ENCODE measurements at regions not wholly inside any gene's neighbourhood (a gene's known extent, or its start where the extent isn't known, plus 50 kb on each side); places are given as distances from the start of the nearest gene placed in this dataset.

DNA sequence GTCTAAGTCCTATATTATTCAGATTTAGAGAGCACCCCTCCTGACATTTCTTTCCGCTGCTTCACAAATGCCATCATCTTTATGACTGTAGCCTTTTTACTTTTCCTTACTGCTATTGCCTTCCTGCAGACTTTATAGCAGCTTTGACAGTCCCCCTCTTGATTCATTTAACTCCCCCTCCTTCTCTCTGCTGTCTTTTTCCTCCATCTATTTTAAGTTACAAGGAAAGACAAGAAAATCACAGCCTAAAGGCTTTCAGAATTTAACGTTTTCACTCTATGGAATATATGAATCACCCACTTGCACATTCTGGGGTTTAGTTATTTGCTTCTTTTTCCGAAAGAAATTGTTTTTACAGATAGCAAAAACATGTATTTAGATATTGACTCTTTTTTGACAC is 183.4 kb upstream of the SETBP1 start:
- DNase-seq (ENCODE audit: low read depth in 2 of 2) = no peak

DNA sequence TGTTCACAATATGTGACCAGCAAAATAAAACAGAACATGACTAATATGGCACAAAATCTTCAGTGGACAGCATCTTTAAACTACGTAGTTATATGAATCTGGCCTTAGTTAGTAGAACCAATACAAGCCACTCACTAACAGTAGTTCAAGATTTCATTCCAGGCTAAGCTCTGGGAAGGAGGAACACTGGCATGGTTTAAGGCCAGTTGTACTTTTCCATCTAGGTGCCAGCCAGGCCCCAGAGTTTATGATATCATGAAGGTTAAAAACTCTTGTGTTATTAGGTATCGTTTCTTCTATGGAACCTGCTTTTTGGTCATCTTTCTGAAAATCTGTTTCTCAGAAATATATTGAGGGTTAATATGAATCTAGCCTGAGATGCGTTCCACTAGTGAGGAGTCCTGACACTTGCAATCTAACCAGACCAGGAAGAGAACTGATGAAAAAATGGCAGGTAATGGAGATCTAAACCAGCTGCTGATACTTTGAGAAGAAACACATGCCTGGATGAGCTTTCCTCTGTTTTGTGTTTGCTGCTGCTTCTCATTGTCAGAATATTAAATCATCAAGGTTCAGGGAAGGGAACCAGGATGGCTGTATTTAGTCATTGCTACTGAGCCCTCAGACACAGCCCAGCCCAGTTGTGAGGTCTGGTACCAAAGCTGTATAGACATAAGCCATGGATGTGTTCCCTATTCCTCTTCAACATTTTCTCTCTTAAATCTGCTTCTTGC is 182.8 kb upstream of the SETBP1 start:
- no peak for DNase-seq (ENCODE audit: low read depth in 2 of 2)

DNA sequence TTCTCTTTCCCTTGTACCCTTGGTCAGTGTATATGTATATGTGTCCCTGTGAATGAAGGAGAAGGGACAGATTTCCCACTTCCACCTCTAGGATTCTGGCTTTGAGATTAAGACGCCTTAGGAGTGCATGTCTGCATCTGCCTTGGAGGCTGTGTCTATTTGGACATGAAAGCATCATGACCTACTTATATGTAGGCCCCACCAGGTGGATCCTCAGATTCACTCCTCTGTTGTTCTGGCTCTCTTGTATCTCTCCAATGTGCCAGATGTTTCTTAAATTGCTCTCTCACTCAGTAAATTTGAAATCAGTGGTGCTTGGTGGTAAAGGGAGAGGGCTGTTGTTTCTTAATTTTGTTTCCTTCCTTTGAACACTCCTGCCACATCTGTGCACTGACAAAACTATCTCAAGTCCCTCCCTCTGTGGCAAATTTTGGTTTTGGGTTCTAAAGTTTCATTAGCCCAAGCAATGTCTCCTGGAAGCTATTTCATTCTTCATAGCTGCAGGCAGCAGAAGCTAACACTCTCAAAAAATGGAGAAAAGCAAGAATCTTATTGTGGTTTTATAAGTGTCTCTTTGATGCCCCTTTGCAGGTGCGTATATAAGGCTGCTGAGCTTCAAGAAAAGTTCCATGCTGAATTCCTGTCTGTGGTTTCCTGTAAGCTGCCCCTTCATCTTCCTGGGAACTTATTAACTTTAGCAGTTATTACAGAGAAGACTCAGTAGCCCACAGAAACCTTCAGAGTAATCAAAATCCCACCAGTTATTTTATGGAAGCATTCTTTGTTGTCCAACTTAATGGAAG is 179.7 kb upstream of the SETBP1 start:
- DNase-seq (ENCODE audit: low read depth in 2 of 2) = no peak

DNA sequence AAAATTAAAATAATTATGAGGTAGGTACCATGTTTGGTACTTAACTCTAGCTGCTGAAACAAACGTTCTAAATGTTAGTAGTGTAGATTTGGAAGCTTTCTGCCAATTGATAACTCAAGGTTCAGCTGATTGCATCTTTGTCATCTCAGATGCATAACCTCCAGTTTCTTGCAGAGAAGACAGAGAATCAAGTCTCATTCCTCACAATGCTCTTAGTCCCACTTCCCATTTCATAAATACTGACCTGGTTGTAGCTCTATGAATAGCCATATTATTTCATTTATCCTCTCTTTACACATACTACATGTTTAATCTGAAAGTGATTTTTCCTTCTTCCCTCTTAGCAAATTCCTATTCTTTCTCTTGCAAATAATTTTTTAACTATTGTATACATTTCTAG is 178.5 kb upstream of the SETBP1 start:
- no peak for DNase-seq (ENCODE audit: low read depth in 2 of 2)

DNA sequence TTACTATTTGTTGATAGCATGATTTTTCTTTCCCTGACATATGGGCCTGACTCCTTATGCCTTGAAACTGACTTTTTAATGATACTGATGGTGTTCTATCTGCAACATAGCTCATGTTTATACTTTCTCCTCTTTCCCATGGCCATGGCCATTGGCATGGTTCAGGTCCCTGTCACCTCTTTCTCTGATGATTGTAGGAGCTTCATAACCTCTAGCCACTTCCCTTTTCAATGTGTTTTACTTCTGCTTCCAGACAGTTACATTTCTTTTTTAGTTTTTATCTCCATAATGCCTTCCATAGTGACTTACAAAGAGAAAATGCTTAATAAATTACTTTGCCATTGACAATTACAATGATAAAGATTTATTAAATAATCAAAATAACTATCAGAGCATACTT is 177.9 kb upstream of the SETBP1 start:
- no peak for DNase-seq (ENCODE audit: low read depth in 2 of 2)

DNA sequence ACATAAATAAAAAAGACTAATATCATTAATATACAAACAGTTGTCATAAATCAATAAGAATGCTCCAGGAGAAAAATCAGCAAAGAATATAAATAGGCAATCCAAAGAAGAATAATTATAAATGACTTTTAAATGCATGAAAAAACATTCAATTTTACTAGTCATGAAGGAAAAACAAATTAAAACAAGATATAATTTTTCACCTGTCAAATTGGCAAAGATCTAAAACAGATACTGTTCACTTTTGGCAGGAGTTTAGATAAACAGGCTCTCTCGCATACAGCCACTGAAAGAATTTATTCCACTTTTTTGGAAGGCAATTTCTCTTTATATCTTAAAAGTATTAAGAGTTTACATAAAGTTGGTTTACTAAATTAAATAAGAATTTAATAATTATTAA is 176.8 kb upstream of the SETBP1 start:
- DNase-seq (ENCODE audit: low read depth in 2 of 2) = no peak

DNA sequence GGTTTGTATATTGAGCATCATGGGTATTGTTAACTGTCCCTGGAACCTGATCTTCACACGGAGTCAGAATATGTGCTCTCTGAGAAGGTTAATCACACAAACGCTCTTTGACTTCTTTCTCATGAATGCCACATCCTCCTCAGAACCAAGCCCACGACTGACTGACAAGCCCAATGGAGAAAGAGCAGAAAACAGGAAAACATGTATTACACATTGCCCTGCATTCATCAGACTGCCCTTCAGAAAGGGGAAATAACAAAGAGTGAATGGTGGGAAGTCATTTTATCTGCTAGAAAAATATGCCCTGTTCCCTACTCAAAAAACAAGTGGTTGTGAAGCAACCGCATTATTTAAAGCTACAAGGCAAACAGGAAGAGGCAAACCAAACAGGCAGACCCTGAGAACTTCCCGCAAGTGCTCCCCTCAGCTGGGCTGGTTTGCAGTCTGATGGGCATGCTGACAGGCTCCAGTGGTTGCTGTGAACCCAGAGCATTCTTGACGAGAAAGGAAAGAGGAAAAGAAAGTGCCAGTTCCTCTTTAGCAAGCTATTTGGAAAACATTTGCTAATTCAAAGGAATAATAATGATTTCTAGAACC is 172.9 kb upstream of the SETBP1 start:
- no peak for DNase-seq (ENCODE audit: low read depth in 2 of 2)

DNA sequence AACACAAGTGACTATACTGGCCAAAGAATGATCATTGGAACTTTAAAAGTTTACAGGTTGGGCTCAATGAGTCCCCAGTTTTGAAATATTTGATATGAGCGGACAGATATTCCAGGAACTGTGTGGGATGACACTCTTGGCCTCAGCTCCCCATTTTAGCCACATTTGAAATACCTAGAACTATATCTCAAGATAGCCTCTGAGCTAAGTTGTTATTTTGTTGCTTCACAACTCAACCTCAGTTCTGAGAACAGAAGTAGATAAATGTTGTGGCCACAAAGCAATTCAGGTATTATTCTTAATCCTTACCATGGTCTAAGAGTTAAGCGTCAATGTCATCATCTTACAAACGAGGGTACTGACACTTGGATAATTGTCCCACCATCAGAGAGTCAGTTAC is 172.2 kb upstream of the SETBP1 start:
- no peak for DNase-seq (ENCODE audit: low read depth in 2 of 2)

DNA sequence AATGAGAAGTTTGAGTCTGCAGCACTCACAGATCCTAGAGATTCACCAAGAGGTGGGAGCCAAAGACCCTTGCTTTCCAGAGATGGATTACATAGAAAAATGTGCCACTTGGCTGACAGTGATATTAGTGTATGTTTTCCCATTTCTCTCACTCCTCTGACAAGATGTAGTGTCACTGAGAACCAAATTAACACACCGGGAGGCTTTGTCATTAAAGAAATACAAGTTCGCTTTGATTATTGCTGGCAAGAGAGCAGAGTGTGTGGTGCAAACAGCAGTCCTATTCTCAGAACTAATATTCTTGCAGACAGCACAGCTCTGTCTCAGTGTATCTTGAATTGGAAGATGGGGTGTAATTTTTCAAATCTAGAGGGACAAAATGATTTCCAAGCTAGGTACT is 171.6 kb upstream of the SETBP1 start:
- DNase-seq (ENCODE audit: low read depth in 2 of 2) = no peak

DNA sequence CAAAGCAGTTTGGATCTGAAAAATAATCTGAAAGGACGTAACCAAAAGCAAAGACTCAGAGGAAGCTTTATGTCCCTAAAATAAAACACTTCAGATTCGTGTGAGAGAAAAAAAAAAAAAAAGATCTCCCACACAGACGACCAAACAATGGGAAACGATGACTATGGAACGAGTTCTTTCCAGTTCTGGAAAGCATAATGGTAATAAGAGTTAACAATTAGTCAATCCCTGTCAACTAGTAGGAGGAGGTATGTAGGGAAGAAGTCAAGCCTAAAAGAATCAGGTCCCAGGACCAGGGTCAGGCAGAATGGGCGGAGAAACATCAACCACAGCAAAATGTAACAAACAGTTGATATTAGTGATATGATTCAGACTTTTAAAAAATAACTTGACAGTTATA is 170.3 kb upstream of the SETBP1 start:
- no peak for DNase-seq (ENCODE audit: low read depth in 2 of 2)

DNA sequence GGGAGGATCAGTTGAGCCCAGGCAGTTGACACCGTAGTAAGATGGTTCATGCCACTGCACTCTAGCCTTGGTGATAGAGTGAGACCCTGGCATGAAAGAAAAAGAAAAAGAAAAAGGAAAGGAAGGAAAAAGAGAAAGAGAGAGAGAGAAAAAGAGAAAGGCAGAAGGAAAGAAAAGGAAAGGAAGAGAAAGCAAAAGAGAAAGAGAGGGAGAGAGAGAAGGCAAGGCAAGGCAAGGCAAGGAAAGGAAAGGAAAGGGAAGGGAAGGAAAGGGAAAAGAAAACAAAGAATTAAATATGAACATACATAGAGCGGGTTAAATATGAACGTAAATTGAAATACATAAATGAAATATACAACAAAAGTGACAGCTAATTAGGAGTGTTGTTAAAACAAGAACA is 167.5 kb upstream of the SETBP1 start:
- no peak for DNase-seq (ENCODE audit: low read depth in 2 of 2)

DNA sequence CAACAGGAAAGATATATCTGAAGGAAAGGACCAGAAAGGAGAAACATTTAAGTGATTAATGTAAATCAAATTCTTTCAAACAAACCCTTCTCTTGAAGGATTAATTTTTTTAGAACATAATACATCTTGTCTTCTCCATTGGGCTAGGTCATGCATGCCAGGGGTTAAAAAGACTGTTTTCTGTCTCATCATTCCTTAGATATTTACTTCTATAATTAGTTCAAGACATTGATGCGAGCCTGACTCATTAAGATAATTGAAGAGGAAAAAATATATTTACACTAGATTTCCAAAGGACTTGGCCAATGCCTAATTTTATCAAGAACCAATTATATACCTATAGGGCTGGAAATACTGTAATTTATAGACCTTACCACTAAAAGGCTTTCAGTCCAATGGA is 166.6 kb upstream of the SETBP1 start:
- DNase-seq (ENCODE audit: low read depth in 2 of 2) = no peak

DNA sequence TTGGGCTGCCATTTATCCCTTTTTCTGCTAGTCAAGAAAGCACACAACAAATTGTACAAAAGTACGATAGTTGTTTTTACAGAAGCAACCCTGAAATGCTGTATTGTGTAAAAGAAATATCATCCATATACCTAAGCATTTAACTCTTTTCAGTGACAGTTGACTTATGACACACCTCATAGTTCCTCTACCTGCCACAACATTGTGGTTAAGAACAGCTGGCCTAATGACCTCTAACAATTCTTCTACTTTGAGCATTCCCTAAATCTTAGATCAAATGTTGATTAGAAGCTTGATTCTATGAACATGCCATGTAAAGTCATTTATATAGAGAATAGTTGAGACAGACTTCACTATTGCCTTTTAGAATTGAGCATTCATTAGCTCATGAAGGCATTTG is 165.9 kb upstream of the SETBP1 start:
- no peak for DNase-seq (ENCODE audit: low read depth in 2 of 2)

DNA sequence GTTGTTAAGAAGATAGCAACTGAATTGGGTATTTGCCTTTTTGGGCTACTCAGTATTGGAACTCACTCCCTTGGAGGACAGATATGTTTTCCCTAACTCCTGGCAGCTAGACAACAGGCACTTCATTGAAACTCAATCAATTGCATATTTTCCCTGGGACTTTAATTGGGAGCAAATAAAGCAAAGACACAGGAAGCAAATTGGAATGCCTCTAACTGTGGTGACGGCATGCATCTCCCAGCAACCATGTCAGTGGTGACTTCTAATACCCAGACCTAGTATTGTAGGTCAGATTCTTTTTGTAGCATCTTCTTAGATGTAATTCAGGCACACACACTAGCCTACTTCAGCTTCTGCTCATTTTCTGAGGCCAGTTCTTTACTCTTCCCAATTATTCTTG is 164.2 kb upstream of the SETBP1 start:
- no peak for DNase-seq (ENCODE audit: low read depth in 2 of 2)

DNA sequence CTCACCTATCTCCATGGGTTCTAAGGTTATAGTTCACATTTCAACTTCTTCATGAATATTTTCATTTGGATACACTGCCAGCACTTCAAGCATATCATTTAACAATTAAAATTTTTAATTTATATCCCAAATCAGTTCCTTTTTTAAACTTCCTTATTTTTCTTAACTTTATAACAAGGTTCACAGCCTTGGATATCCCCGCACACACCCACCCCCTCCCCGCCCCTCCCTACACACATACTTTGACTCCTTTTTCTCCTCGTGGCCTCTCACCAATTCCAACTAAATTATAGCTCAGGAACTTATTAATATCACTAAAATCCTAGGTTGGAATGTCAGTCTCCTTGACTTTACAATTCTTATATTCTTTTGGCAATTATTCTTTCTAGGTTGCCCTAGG is 163.6 kb upstream of the SETBP1 start:
- no peak for DNase-seq (ENCODE audit: low read depth in 2 of 2)

DNA sequence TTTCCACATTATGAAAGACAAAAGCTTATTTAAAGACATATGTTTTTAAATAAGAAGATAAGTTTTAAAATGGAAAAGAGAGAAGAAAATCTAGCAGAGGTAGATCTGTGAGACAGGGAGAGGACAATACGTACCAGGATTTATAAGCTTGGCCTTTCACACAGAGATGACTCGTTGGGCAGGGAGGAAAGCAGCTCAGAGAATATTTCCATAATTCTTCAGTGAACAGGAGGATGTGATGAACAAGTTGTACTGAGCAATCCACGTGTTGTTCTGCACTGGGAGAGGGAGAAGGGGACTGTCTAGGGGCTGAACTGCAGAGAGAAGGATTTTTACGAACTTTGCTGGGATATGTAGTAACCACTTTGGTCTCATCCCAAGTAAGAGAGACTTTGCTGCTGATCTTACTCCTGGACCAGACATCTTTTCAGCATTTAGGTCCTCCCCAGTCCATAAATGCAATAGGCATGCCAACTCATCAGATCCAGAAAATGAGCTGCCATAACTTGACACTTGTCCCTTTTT is 162.5 kb upstream of the SETBP1 start:
- no peak for DNase-seq (ENCODE audit: low read depth in 2 of 2)

DNA sequence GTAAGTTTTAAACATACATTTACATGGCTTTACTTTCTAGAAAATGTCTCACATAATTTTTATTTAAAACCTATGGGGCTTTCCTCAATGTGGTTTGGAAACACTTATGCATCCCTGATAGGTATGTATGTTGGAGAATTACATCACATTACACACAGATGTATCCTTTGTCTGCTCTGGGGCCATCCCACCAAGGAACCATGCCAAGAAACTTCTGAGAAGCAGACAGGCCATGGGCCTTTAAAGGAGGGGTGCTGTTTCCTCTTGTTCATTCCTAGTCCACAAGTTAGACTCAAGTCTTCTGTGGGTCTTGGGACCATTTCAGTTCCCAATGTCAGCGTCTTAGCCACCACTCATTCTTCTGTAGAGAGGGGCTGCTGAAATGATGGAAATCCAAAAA is 162.0 kb upstream of the SETBP1 start:
- no peak for DNase-seq (ENCODE audit: low read depth in 2 of 2)

DNA sequence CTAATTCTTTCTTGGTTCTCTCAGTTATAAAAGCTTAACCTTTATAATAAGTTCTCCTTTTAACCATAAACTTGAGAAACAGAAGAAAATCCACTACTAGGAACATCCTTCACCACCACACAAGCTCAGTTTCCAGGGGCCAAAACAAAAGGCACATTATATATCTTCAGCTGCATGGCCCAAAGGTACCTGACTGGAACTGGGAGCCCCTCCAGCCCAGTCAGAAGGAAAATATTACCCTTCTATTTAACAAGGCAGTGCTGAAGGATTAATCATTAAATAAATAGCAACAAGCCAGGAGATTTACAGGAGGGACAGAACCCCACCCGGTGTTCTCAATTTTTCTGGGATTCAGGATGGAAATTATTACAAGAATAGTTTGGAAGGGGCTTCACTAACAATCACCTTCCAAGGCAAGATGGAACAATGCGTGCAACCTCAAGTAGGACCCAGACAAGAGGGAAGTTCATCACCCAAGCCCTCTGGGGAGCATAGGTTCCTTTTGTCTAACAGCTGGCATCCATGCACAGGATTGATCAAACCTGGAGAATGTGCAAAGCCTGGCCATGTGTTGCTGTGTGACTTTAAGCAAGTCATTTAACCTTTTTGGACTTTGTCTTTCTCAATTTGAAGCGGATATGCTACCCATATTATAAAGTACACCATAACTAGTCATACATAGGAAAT is 159.6 kb upstream of the SETBP1 start:
- no peak for DNase-seq (ENCODE audit: low read depth in 2 of 2)

DNA sequence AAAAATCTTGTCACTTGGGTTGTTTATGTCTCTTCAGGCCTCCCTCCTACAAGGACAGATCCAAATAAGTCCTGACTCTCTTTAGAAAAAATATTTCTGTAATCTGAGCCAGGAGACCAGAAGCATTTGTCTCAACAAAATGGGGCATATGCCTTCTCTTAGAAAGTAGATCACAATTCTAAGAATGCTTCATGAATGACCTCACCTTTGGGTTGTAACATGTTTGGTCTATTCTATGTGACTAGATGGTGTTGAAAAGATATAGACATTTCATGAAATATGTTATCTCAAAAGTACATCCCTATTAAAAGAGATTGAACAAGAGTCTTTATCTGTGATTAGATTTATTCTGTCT is 159.0 kb upstream of the SETBP1 start:
- no peak for DNase-seq (ENCODE audit: low read depth in 2 of 2)

DNA sequence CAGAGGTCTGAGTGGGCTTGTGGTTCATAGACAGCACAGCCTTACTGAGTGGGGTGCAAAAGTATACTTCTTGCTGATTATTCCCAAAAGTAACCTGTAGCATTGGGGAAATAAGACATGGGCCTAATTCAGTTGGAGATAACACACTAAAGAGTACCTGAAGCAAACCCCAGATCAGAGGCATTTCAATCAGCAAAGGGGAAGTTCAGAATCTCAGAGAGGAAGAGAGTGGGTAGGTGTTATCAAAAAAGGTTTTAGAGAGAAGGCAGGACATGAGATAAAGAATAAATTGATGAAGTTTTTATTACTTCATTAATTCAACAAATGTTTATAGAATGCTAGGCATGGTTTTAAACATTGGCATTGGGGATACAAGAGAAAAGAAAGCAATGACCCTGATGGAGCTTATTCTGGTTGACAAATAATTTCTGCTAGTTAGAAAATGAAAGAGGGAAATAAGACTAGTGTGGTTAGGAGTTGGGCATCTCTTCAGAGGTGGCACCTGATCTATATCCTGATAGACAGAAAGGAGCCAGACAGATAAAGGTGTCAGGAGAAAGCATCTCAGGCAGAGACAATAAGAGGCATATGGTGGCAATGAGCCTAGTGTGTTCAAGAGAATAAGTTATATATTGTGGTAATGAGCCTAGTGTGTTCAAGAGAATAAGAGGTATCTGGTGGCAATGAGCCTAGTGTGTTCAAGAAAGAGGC is 153.8 kb upstream of the SETBP1 start:
- DNase-seq (ENCODE audit: low read depth in 2 of 2) = no peak

DNA sequence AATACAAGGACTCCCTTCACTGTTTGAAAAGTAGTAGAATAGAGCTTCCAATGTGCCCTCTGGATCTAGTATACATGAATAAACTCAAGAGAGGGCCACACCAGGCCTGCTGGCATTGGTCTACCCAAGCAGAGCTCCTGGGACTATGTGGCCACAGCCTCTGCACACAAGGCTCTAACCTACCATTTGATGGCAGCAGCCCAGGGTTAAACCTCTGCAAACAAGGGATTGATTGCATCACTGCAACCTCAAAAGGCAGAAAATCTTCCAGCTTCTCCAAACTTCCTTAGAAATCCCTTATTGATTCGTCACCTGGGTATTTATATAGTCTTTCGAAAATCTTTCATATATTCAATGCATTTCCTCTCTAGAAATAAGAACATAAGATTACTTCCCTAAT is 147.6 kb upstream of the SETBP1 start:
- DNase-seq (ENCODE audit: low read depth in 2 of 2) = no peak

DNA sequence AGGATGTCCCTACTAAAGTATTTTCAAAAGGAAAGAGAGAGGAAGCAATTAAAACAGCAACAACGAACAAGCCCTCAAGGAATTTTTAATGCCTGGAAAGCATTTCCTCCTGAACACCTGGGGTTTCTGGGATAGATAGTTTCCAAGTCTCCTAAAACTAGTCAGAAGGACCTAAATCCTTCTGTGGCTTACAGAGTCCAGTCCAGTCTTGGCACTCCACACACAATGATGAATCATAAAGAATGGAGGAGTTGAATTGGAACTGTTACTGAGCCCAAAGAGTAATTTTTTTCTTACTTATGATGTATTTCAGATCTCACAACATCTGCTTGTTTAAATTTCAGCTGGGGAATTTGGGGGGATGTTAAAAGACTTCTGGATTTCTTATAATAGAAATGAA is 144.6 kb upstream of the SETBP1 start:
- no peak for DNase-seq (ENCODE audit: low read depth in 2 of 2)
